A549 (cell line): ENCODE measurements at regions not wholly inside any gene's neighbourhood (a gene's known extent, or its start where the extent isn't known, plus 50 kb on each side); places are given as distances from the start of the nearest gene placed in this dataset.
"Not testable (repeated sequence)": the region's sequence is repeated elsewhere in the genome, so short reads cannot be mapped to it uniquely, and the experiment has no call there.

Source experiments
- BHLHE40 ChIP-seq: IDR thresholded peaks from 2 replicates; pipeline ENCODE4 v1.6.1; 2012; ENCODE audit warnings: low read depth, low read length, inconsistent platforms
- CHD2 ChIP-seq: fragments of 150-350 bp; IDR thresholded peaks from 2 replicates; pipeline ENCODE4 v1.6.1; 2014; ENCODE audit warnings: low read length; ENCODE audit not compliant: partially characterized antibody
- MAZ ChIP-seq: fragments of 150-350 bp; IDR thresholded peaks from 2 replicates; pipeline ENCODE4 v1.6.1; 2014; ENCODE audit warnings: antibody characterized with exemption, low read depth, low read length, borderline replicate concordance
- PHF8 ChIP-seq: fragments of 200-600 bp; sonication (generic); IDR thresholded peaks from 2 replicates; pipeline ENCODE4 v1.6.1; 2016; ENCODE audit warnings: low read depth, mild to moderate bottlenecking, antibody characterized with exemption, moderate library complexity, borderline replicate concordance
- POLR2A ChIP-seq: IDR thresholded peaks from 2 replicates; pipeline ENCODE4 v1.6.1; 2012; ENCODE audit warnings: mild to moderate bottlenecking, low read length
- RAD21 ChIP-seq, 2 experiments: fragments of >200 bp in 1 of 2; sonication (Bioruptor Twin) in 1 of 2; formaldehyde crosslinking in 1 of 2; IDR thresholded peaks in 1 of 2; conservative IDR thresholded peaks in 1 of 2; 2 replicates in 1 of 2; 3 replicates in 1 of 2; pipeline ENCODE4 v1.6.1; 2012 to 2018; ENCODE audit warnings: inconsistent platforms in 1 of 2
- RNF2 ChIP-seq: fragments of 200-600 bp; sonication (generic); IDR thresholded peaks from 2 replicates; pipeline ENCODE4 v1.6.1; 2016; ENCODE audit warnings: low read depth, mild to moderate bottlenecking, antibody characterized with exemption, moderate library complexity, borderline replicate concordance
- SMC3 ChIP-seq: fragments of >200 bp; sonication (Bioruptor Twin); formaldehyde crosslinking; IDR thresholded peaks from 3 replicates; pipeline ENCODE4 v1.6.1; 2018; ENCODE audit warnings: inconsistent platforms
- SREBF2 ChIP-seq: fragments of 450-650 bp; IDR thresholded peaks from 2 replicates; pipeline ENCODE4 v1.6.1; 2014; ENCODE audit warnings: mild to moderate bottlenecking, moderate library complexity
- TF ChIP-seq, protein P1 (sequence below): fragments of >200 bp; sonication (Bioruptor Twin); formaldehyde crosslinking; IDR thresholded peaks from 3 replicates; pipeline ENCODE4 v1.5.1; 2016
- TF ChIP-seq, protein P2 (sequence below): fragments of >200 bp; sonication (Bioruptor Twin); formaldehyde crosslinking; IDR thresholded peaks from 3 replicates; pipeline ENCODE4 v1.6.1; 2016

DNA sequence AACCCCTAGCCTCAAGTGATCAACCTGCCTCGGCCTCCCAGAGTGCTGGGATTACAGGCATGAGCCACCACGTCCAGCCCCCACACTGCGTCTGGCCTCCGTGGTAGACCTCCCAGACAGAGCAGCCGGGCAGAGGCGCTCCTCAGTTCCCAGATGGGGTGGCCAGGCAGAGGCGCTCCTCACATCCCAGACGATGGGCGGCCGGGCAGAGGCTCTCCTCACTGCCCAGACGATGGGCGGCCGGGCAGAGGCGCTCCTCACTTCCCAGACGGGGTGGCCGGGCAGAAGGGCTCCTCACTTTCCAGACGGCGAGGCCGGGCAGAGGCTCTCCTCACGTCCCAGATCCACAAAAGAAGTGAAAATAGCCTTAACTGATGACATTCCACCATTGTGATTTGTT, 266.6 kb upstream of the FRG2C start:
- TF ChIP-seq MAZ; POLR2A; SREBF2; PHF8; RNF2; RAD21 (conservative IDR thresholded peaks at IDR 0.05 in 1 of 2, IDR thresholded peaks at IDR 0.05 in 1 of 2); CHD2; BHLHE40; SMC3: not testable (repeated sequence)
- TF ChIP-seq, protein P1, sequence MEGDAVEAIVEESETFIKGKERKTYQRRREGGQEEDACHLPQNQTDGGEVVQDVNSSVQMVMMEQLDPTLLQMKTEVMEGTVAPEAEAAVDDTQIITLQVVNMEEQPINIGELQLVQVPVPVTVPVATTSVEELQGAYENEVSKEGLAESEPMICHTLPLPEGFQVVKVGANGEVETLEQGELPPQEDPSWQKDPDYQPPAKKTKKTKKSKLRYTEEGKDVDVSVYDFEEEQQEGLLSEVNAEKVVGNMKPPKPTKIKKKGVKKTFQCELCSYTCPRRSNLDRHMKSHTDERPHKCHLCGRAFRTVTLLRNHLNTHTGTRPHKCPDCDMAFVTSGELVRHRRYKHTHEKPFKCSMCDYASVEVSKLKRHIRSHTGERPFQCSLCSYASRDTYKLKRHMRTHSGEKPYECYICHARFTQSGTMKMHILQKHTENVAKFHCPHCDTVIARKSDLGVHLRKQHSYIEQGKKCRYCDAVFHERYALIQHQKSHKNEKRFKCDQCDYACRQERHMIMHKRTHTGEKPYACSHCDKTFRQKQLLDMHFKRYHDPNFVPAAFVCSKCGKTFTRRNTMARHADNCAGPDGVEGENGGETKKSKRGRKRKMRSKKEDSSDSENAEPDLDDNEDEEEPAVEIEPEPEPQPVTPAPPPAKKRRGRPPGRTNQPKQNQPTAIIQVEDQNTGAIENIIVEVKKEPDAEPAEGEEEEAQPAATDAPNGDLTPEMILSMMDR = not testable (repeated sequence)
- TF ChIP-seq, protein P2, sequence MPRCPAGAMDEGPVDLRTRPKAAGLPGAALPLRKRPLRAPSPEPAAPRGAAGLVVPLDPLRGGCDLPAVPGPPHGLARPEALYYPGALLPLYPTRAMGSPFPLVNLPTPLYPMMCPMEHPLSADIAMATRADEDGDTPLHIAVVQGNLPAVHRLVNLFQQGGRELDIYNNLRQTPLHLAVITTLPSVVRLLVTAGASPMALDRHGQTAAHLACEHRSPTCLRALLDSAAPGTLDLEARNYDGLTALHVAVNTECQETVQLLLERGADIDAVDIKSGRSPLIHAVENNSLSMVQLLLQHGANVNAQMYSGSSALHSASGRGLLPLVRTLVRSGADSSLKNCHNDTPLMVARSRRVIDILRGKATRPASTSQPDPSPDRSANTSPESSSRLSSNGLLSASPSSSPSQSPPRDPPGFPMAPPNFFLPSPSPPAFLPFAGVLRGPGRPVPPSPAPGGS = not testable (repeated sequence)
